Esophagus muscularis mucosa (tissue), 3 donors: ENCODE measurements at regions not wholly inside any gene's neighbourhood (a gene's known extent, or its start where the extent isn't known, plus 50 kb on each side); places are given as distances from the start of the nearest gene placed in this dataset.

Experiments used
- POLR2A ChIP-seq: fragments of 450-650 bp; IDR thresholded peaks from one replicate; pipeline ENCODE4 v1.6.1; 2017; ENCODE audit warnings: antibody characterized with exemption, moderate library complexity, mild to moderate bottlenecking, low read depth
- TF ChIP-seq, protein P1 (sequence below), 3 experiments: fragments of 200-600 bp in 2 of 3; fragments of 450-650 bp in 1 of 3; sonication (generic) in 2 of 3; IDR thresholded peaks; one replicate each; pipeline ENCODE4 v1.5.1; 2017 to 2019; ENCODE audit warnings: antibody characterized with exemption in 3 of 3, mild to moderate bottlenecking in 2 of 3, moderate library complexity in 1 of 3

GRCh38 chr9:84206801-84207370 lies 133.7 kb downstream of the SLC28A3 start:
- TF ChIP-seq, protein P1, sequence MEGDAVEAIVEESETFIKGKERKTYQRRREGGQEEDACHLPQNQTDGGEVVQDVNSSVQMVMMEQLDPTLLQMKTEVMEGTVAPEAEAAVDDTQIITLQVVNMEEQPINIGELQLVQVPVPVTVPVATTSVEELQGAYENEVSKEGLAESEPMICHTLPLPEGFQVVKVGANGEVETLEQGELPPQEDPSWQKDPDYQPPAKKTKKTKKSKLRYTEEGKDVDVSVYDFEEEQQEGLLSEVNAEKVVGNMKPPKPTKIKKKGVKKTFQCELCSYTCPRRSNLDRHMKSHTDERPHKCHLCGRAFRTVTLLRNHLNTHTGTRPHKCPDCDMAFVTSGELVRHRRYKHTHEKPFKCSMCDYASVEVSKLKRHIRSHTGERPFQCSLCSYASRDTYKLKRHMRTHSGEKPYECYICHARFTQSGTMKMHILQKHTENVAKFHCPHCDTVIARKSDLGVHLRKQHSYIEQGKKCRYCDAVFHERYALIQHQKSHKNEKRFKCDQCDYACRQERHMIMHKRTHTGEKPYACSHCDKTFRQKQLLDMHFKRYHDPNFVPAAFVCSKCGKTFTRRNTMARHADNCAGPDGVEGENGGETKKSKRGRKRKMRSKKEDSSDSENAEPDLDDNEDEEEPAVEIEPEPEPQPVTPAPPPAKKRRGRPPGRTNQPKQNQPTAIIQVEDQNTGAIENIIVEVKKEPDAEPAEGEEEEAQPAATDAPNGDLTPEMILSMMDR (IDR thresholded peaks at IDR 0.05) = no peak
- TF ChIP-seq POLR2A = no peak
